SK-N-SH (cell line): ENCODE measurements at regions not wholly inside any gene's neighbourhood (a gene's known extent, or its start where the extent isn't known, plus 50 kb on each side); places are given as distances from the start of the nearest gene placed in this dataset.
A peak's percentile ranks its signal among the peaks of the same experiment; 100 is the strongest.
"Not testable (repeated sequence)": the region's sequence is repeated elsewhere in the genome, so short reads cannot be mapped to it uniquely, and the experiment has no call there.

Experiments
- CTCF ChIA-PET: fragments of 300-600, 350-600 bp; formaldehyde crosslinking; extraction: SDS; loops from one replicate; lab custom pipeline; 2021; lab: Yijun Ruan, JAX
- POLR2A ChIA-PET: fragments of 350-600 bp; sonication (Branson Sonifier 250); formaldehyde crosslinking; extraction: SDS; loops from one replicate; lab custom pipeline; 2020; ENCODE audit warnings: antibody characterized with exemption, inconsistent platforms; lab: Yijun Ruan, JAX
- DNase-seq: peaks from one replicate; pipeline ENCODE4 v3.0.0; 2012
- H2AFZ ChIP-seq: fragments of 200-600 bp; sonication (generic); 2 replicates; pipeline ENCODE4 v1.8.1; 2016; ENCODE audit warnings: antibody characterized with exemption, mild to moderate bottlenecking, low read depth
- H3F3A ChIP-seq: fragments of 200-600 bp; sonication (generic); replicated peaks from 2 replicates; pipeline ENCODE3; 2016; ENCODE audit warnings: antibody characterized with exemption, mild to moderate bottlenecking; ENCODE audit not compliant: insufficient read depth
- H3K27ac ChIP-seq, 2 experiments: fragments of 200-500 bp in 1 of 2; fragments of 200-600 bp in 1 of 2; sonication (Bioruptor generic) in 1 of 2; sonication (generic), shearing (Covaris generic) in 1 of 2; 2 replicates each; pipeline versions ENCODE4 v1.5.1 to v1.6.1; 2014 to 2016; ENCODE audit warnings: low read depth in 2 of 2, inconsistent platforms in 1 of 2, low read length in 1 of 2, mild to moderate bottlenecking in 1 of 2, mixed read lengths in 1 of 2
- H3K27me3 ChIP-seq: fragments of 200-600 bp; sonication (generic), shearing (Covaris generic); 2 replicates; pipeline ENCODE4 v1.6.1; 2016; ENCODE audit warnings: mixed run types; ENCODE audit not compliant: insufficient read depth
- H3K36me3 ChIP-seq, 2 experiments: fragments of 200-500 bp in 1 of 2; fragments of 200-600 bp in 1 of 2; sonication (Bioruptor generic) in 1 of 2; sonication (generic) in 1 of 2; replicated peaks in 1 of 2; 2 replicates each; pipeline versions ENCODE3 to v1.5.1; 2014 to 2016; ENCODE audit warnings: low read length in 1 of 2, mild to moderate bottlenecking in 1 of 2; ENCODE audit not compliant: insufficient read depth in 2 of 2, control insufficient read depth in 1 of 2
- H3K4me1 ChIP-seq, 2 experiments: fragments of 200-500 bp in 1 of 2; fragments of 200-600 bp in 1 of 2; sonication (Bioruptor generic) in 1 of 2; sonication (generic), shearing (Covaris generic) in 1 of 2; 2 replicates each; pipeline versions ENCODE4 v1.5.1 to v1.6.1; 2014 to 2016; ENCODE audit warnings: low read depth in 1 of 2, low read length in 1 of 2, mixed run types in 1 of 2; ENCODE audit not compliant: insufficient read depth in 2 of 2, control insufficient read depth in 1 of 2
- H3K4me2 ChIP-seq: fragments of 200-600 bp; sonication (generic), shearing (Covaris generic); 2 replicates; pipeline ENCODE4 v1.6.1; 2017; ENCODE audit warnings: mixed run types
- H3K4me3 ChIP-seq, 2 experiments: fragments of 200-500 bp in 1 of 2; fragments of 200-600 bp in 1 of 2; sonication (Bioruptor generic) in 1 of 2; sonication (generic), shearing (Covaris generic) in 1 of 2; 2 replicates each; pipeline versions ENCODE4 v1.5.1 to v1.8.1; 2014 to 2016; ENCODE audit warnings: low read depth in 2 of 2, inconsistent platforms in 1 of 2, low read length in 1 of 2, mild to moderate bottlenecking in 1 of 2, mixed read lengths in 1 of 2, moderate library complexity in 1 of 2
- H3K79me2 ChIP-seq: fragments of 200-600 bp; sonication (generic); 2 replicates; pipeline ENCODE4 v1.8.1; 2017; ENCODE audit warnings: mild to moderate bottlenecking; ENCODE audit not compliant: insufficient read depth
- H3K9ac ChIP-seq: fragments of 200-600 bp; sonication (generic); 2 replicates; pipeline ENCODE4 v1.6.1; 2017; ENCODE audit warnings: mixed run types
- H3K9me2 ChIP-seq: fragments of 200-600 bp; sonication (generic); 2 replicates; pipeline ENCODE4 v1.6.1; 2017; ENCODE audit warnings: mixed run types
- H3K9me3 ChIP-seq: fragments of 200-600 bp; sonication (generic); 2 replicates; pipeline ENCODE4 v1.6.1; 2017; ENCODE audit warnings: mixed run types, mild to moderate bottlenecking, moderate library complexity
- H4K20me1 ChIP-seq: fragments of 200-600 bp; sonication (generic); 2 replicates; pipeline ENCODE4 v1.6.1; 2017; ENCODE audit warnings: mild to moderate bottlenecking, mixed run types; ENCODE audit not compliant: insufficient read depth
- CTCF ChIP-seq: fragments of 200-600 bp; sonication (generic); IDR thresholded peaks from 2 replicates; pipeline ENCODE4 v1.6.1; 2017; ENCODE audit warnings: antibody characterized with exemption, mild to moderate bottlenecking, moderate library complexity
- WGBS: methylation state at CpG from one replicate; pipeline ENCODE4 v1.1.6; 2017; ENCODE audit warnings: low lambda C conversion rate; 5-methylcytosine and 5-hydroxymethylcytosine counted together
- small RNA-seq, 7 experiments: library from RNA; depleted of rRNA; stranded (forward); fragments of <200 nt; gene quantifications; one replicate each; pipeline ENCODE3, GENCODE V24; 2012

GRCh38 chr2:89325894-89326293 lies 634.4 kb downstream of the RPIA start:
- H2AFZ ChIP-seq, H3K27ac ChIP-seq, H4K20me1 ChIP-seq, H3K27me3 ChIP-seq, H3K4me2 ChIP-seq, H3K79me2 ChIP-seq, H3K36me3 ChIP-seq, H3K9ac ChIP-seq, H3K9me3 ChIP-seq, H3K9me2 ChIP-seq, H3K4me1 ChIP-seq, H3K4me3 ChIP-seq, H3F3A ChIP-seq, CTCF ChIA-PET, POLR2A ChIA-PET, DNase-seq: not testable (repeated sequence)
- WGBS: 0% methylated on average over 2 of the region's 7 CpGs

- CTCF ChIA-PET, H3K36me3 ChIP-seq, DNase-seq, H3K9me3 ChIP-seq, H4K20me1 ChIP-seq, H3K4me2 ChIP-seq, H3K79me2 ChIP-seq, H3K27me3 ChIP-seq, H2AFZ ChIP-seq, H3F3A ChIP-seq, H3K9me2 ChIP-seq, POLR2A ChIA-PET, H3K4me1 ChIP-seq: not testable (repeated sequence)
- peak; percentile 25 for TF ChIP-seq CTCF
- TF ChIP-seq, all 33 proteins: peak for 1; not testable (repeated sequence) for 32
- not testable (repeated sequence) for H3K27ac ChIP-seq, H3K4me3 ChIP-seq, H3K9ac ChIP-seq
- WGBS: no CpG with 5 or more reads among the region's 2 CpGs
Measured at GRCh38 chr2:89326455-89326854, 635.0 kb downstream of the RPIA start.

- H3K9ac ChIP-seq, H3K9me3 ChIP-seq, H2AFZ ChIP-seq, H3K9me2 ChIP-seq, H3K79me2 ChIP-seq, H4K20me1 ChIP-seq, H3K4me1 ChIP-seq, H3K27me3 ChIP-seq, H3K27ac ChIP-seq, H3F3A ChIP-seq, CTCF ChIA-PET, POLR2A ChIA-PET, H3K36me3 ChIP-seq, H3K4me3 ChIP-seq, H3K4me2 ChIP-seq, DNase-seq: not testable (repeated sequence)
- WGBS: no CpG with 5 or more reads among the region's 1 CpG
Measured at GRCh38 chr2:89328790-89329189, 637.3 kb downstream of the RPIA start.

Small RNA genes in the stretch of these regions (small RNA-seq; reads per million reads assigned to genes)
- gene IGKJ1 (0 reads per million in 7 experiments), gene IGKJ3 (0 reads per million in 7 experiments), gene IGKJ4 (0 reads per million in 7 experiments), gene IGKJ5 (0 to 0.52 (median 0) reads per million in 7 experiments), gene IGKV1-35 (0 reads per million in 7 experiments), gene IGKV2-19 (0 reads per million in 7 experiments), gene IGKV2-36 (0 reads per million in 7 experiments), gene IGKV2-38 (0 reads per million in 7 experiments), gene IGKV3-25 (0 reads per million in 7 experiments), gene IGKV7-3 (0 reads per million in 7 experiments), gene MIR4436A (0 reads per million in 7 experiments)
